ENCODE measurements at regions not wholly inside any gene's neighbourhood (a gene's known extent, or its start where the extent isn't known, plus 50 kb on each side); places are given as distances from the start of the nearest gene placed in this dataset.

DNA sequence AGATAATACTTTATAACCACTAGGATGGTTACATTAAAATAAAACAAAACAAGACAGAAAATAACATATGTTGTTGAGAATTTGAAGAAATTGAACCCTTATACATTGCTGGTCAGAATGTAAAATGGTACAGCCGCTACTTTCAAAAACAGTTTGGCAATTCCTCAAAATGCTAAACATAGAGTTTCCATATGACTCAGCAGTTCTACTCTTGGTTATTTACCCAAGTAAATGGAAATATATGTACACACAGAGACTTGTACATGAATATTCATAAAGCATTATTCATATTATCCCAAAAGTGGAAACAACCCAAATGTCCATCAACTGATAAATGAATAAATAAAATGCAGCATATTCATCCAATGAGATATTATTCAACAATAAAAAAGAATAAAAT lies 92.5 kb upstream of the LRATD1 start:
- no peak for DNase-seq (ENCODE audit: extremely low read depth in 1 of 2, low read depth in 1 of 2)

DNA sequence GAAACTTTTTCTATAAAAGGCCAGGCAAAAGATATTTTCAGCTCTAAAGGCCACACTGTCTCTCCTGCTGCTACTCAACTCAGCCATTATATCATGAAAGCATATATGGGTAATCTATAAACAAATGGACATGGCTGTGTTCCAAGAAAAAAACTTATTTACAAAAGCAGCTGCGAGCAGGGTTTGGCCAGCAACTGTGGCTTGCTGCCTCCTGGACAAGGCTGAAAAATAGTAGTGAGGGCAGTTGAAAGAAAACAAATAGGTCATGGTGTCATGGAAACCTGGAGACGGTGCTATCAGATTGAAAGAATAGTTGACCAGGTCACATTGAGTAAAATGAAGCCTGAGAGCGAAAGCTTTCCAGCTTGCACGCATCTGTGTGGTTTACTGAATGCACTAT lies 89.2 kb upstream of the LRATD1 start:
- no peak for DNase-seq (ENCODE audit: extremely low read depth in 1 of 2, low read depth in 1 of 2)

DNA sequence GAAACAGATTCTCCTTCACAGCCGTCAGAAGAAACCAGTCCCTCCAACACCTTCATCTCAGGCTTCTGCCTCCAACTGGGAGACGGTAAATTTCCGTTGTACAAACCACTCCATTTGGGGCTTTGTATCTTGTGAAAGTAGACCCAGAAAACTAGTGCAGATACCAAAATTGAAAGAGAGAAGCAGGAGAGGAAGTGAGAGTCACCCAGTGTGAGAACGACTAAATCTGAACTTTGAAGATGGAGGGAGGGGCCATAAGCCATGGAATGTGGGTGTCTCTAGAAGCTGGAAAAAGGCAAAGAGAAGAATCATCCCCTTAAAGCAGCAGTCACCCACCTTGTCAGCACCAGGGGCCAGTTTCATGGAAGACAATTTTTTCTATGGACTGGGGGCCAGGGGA lies 88.3 kb upstream of the LRATD1 start:
- DNase-seq (ENCODE audit: extremely low read depth in 1 of 2, low read depth in 1 of 2), result no peak

DNA sequence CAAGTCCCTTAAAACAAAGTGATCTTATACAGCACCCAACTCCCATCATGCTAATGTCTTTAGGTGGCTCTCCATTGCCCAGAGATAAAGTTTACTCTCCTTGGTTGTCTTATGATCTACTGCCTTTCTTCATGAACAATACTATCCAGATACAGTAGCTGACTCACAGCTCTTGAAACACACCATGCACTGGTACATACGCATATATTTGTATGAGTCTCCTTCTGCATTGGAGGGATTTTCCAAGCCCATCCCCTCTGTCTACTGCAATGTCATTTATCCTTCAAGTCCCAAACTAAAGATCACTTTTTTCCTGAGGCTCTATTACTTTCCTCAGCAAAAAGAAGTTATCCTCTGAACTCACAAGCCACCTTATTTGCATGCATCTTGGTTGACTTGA lies 84.7 kb upstream of the LRATD1 start:
- no peak for DNase-seq (ENCODE audit: extremely low read depth in 1 of 2, low read depth in 1 of 2)

DNA sequence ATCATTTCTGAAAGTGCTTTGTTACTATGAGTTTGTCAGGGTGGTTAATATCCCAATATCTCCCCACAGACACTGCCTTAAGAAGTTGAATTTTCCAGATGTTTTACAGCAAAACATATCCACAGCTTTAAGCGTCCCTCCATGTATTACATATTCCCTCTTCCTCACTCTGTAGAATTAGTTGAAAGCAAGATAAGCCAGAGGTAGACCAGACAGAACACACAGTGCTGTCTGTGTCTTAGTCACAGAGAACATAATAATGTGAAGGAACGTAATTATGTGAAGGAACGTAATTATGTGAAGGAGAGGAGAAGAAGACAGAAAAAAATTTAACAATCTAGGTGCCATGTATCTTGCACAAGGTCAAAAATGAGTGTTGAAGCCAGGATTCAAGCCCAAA lies 81.9 kb upstream of the LRATD1 start:
- DNase-seq (ENCODE audit: extremely low read depth in 1 of 2, low read depth in 1 of 2), result no peak

DNA sequence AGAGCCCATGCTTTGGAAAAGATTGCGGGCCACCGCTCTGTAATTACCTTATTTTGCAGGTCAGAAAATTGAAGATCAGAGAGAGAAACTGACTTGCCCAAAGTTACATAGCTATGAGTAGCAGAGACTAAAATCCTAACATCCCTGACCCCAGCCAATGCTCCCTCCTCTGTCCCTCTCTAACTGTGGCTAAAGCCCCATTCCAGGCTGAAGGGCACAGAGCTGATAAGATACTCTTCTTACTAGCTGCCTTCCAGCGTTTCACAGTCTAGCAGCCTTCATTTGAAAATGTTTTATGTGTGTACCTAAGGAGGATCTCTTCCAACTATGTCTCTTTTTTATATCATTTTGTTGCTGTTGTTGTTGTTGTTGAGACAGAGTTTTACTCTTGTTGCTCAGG lies 81.4 kb upstream of the LRATD1 start:
- no peak for DNase-seq (ENCODE audit: extremely low read depth in 1 of 2, low read depth in 1 of 2)

DNA sequence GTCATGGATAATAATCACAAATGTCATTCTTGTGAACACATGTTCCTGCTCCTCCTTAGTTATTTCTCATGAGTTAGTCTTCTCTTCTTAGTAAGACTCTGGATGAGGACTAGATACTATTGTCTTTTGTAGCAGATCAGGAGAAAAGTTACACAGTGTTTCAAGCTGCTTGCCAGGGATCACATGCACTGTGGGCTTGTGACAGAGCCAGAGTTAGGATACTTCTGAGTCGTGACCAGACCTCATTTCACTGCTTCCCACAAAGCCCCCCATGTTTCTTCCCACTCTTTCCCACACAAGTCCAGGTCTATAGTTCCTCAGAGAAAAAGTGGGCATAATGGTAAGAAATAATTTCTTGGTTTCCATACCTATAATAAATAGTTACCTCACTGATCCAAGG lies 80.2 kb upstream of the LRATD1 start:
- DNase-seq (ENCODE audit: extremely low read depth in 1 of 2, low read depth in 1 of 2), result no peak

DNA sequence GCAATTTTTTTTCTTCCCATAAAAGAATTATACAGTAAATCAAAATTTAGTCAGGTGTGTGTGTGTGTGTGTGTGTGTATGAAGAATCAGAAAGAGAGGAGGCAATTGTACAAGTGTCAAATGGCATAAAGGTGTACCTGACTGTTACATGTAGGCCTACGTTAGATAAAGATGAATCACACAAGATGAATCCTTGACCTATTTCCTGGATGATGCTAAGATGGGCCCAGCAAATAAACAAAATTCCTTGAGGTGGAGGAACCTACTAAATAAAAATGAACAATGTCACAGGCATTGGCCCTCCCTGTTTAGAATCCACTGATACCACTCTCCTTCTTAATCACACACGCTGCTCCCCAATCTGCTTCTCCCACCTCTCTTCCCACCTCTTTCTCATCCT lies 79.7 kb upstream of the LRATD1 start:
- DNase-seq (ENCODE audit: extremely low read depth in 1 of 2, low read depth in 1 of 2), result no peak

DNA sequence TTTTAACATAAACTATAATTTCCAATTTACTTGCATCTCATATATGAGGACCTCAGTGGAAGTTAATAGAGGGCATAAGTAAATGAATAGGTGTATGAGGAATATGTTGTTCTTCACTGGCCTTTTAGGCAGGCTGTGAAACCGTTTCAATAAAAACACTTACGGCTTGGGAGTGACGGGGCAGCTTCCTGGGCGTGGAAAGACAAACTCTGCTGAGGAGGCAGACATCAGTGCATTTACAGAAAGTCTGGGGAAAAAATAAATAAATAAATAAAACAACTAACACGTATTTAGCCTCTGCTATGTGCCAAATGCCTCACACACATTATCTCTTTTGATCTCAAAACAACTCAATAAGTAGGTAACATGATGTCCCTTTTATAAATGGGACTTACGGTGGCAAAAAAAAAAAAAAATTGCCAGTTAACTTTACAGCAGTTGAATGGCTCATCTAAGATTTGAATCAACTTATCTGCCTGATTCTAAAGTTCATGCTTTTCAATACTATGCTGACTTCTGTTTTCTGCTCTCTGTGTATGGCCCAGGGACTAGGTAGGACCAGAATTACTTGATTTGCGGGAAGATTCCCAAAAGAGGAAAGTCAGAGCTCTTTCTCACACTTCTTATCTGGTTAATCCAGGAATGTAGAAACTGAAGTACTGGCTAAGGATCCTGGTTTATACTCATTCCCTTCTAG lies 77.5 kb upstream of the LRATD1 start:
- no peak for DNase-seq (ENCODE audit: extremely low read depth in 1 of 2, low read depth in 1 of 2)

DNA sequence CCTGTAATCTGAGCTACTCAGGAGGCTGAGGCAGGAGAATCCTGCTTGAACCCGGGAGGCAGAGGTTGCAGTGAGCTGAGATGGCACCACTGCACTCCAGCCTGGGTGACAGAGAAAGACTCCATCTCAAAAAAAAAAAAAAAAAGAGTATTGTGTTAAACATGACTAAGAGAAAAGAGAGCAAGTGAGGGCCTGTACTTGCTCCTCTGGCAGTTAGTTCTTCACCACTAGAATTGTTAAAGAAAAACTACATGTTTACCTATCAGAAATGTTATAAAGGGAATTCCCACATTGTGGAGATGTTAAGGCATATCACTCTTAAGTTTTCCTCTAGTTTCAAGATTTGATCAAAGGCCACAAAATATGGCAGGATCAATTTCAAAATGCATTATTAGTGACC lies 75.4 kb upstream of the LRATD1 start:
- no peak for DNase-seq (ENCODE audit: extremely low read depth in 1 of 2, low read depth in 1 of 2)

DNA sequence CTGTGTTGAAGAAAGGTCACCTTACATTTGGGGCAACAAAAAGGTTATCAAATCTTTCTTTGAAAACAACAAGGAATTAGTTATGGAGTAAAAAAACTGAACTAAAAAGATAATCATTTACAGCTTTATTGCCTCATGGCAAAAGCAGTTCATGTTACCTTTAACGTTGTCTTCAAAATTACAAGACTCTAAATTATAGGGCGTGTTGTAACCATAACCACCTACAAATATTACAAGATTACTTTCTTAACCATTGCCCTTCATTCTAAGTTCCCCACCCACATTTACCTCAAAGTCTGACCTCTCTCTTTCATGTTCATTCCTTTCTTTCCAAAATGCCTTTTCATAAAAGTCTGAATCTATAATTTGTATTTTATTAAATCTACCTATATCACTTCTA lies 74.6 kb upstream of the LRATD1 start:
- DNase-seq (ENCODE audit: extremely low read depth in 1 of 2, low read depth in 1 of 2), result no peak

DNA sequence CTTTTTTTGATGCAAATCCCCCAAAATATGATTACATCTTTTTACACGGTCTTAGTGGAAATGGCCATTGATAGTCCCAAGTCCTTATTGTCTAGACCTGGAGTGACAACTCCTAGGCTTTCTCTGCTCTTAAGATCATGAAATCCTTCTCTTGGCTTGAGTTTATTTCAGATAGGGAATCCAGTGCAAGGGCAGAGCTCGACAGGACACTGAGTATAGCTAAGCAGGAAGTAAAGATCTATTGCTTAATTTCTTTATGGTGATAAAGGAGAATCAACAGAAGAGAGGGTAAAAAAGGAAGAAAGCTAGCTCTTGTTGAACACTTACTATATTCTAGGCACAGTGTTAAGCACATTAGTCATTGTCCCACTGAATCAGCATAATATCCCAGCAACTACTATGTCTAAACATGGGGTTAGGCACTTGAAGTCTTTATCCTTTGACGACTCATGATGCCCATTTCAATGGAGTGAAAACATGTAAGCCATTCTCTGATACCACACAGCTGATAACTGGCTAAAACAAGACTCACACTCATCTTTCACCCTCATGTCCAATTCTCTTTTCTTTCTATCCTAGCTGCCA lies 74.1 kb upstream of the LRATD1 start:
- DNase-seq (ENCODE audit: extremely low read depth in 1 of 2, low read depth in 1 of 2), result no peak

DNA sequence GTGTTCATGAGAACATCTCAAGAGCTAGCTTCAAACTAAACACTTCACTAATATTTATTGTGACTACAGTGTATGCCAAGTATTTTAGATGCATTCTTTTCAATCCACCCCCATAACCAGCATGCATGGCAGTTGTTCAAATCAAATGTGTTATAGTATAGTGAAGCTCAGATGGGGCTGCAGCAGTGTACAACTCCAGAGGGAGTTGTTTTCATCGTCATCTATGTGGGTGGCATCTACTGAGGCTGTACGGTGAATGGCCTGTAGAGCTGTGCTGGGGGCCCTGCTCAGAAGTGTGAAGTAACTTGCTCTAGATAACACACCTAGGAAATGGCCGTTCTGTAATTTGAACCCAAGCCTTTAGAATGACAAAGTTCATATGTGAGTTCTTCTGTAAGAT lies 71.8 kb upstream of the LRATD1 start:
- DNase-seq (ENCODE audit: extremely low read depth in 1 of 2, low read depth in 1 of 2), result no peak

DNA sequence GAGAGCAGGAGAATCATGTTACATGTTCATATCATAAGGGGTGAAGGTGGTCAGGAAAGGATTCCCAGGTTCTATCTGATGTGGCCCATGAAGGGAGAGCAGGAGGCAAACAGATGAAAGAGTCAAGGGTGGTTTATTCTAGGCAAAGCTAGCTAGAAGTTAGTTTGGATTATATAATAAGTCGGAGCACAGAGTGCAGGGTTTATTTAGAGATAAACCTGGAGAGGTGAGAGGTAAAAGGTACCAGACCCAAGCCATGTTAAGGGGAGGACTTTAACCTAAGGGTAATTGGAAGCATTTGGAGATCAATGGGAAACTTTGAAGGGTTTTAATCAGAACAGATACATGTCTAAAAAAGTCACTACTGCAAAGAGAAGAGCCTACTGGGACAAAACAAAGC lies 69.2 kb upstream of the LRATD1 start:
- no peak for DNase-seq (ENCODE audit: extremely low read depth in 1 of 2, low read depth in 1 of 2)

DNA sequence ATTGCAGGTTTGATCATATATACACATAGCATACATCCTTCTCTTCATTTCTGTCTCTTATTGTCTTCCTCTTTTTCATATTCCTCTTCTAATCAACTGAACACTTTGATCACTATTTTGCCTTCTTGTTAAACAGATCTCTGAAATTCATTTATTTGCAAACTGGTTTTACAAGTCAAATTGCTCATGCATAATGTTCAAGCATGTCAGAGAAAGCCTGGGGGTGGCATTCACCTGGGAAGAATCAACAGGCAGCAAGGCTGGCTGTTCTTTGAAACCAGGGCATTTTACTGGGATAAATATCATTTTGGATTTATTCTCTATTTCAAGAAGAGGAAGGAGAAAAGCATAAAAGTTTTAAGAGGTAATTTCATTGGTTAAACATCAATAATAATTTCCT lies 66.9 kb upstream of the LRATD1 start:
- no peak for DNase-seq (ENCODE audit: extremely low read depth in 1 of 2, low read depth in 1 of 2)

DNA sequence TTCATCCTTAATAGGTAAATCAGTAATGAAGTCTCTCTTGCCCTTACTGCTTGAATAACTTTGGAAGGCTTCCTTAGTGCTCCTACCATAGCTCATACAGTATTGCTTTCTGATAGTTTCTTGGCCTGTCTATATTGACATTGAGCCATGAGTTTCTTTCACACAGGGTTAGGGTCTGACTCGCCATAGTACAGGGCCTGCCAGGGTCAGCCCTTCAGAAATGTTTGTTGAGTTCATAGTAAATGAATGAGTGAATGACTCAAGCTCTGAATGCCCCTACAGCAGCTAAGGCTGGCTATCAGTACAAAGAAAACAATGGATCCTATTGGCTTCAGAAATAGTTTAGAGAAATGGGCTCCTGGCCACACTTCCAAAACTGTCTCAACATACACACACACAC lies 65.0 kb upstream of the LRATD1 start:
- DNase-seq (ENCODE audit: extremely low read depth in 1 of 2, low read depth in 1 of 2), result no peak

DNA sequence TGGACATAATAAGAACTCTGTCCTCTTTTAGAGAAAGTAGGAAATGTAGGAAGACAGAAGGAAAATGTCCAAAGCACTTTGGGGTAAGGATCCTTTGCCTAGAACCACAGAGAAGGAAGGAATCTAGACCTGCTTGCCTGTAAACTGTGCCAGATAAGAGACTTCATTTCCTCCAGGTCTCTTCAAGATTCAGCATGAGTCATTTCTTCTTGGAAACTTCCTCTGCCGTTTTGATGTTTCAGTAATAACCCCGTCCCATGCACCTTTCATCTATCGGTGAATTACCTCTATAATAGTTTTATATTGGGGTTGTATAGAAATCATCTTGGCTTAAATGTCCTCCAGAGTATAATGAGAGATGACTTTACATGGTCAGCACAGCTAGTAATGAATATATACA lies 63.2 kb upstream of the LRATD1 start:
- no peak for DNase-seq (ENCODE audit: extremely low read depth in 1 of 2, low read depth in 1 of 2)

DNA sequence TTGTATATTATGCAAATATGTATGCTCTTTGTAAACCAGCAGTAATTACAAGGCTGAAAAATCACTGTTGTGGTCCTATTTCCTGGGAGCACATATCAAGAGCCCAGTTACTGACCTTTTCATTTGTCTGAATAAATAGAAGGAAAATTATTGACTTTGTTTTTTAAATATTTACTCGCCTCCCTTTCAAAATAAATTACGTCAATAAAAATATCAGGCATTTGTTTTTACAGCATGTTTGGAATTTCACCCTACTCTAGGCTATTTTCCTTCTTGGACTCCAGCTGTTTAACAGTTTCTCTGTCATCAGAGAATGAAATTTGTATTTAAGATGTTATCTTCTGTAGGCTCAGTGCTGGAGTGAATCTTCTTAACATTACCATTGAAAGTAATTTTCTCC lies 59.9 kb upstream of the LRATD1 start:
- DNase-seq (ENCODE audit: extremely low read depth in 1 of 2, low read depth in 1 of 2), result no peak

DNA sequence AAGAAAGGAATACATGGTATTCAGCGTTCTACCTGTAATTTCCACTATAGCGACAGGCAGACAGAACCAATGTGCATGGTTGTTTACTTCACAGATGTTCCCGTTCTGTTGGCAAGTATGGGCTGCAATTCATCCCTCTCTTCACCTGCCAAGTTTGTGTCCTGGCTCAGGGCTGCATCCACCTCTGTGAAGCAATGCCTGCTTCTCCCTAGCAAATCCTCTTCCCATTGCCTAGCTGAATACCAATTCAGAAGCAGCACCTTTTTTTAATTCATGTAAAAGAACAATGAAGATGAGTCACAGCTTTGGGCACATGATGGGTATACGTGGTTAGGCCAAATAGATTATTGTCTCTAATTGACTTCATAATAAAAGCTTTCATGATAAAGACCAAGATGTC lies 54.7 kb upstream of the LRATD1 start:
- DNase-seq (ENCODE audit: extremely low read depth in 1 of 2, low read depth in 1 of 2), result no peak
